ENCODE measurements at regions not wholly inside any gene's neighbourhood (a gene's known extent, or its start where the extent isn't known, plus 50 kb on each side); places are given as distances from the start of the nearest gene placed in this dataset.

DNA sequence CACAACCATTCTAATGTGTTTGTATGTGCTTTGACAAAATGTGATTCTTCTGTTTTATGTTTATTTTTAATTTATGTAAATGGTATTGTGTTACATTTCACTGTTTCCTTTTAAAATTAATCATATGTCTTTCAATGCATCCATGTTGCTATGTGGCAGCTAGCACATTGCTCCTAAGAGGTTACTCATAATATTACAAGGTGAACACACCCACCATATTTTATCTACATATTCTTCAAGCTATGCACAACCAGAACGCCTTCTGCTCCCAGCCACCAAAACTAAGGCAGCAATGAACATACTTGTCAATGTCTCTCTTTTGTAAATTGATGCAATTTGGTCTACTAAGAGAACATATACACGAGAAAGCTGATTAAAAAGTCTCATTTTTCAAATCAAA, 160.6 kb upstream of the OSR1 start:
- 87% methylated on average over 2 of the region's 2 CpGs for WGBS
- Histone ChIP-seq H3K9me3 (ENCODE audit: control insufficient read depth, low read length) (no peaks in the 10 kb centered on the region), H3K4me1 (ENCODE audit: control insufficient read depth, insufficient read depth, low read length) (no peaks in the 10 kb centered on the region), H3K27me3 (ENCODE audit: control insufficient read depth, insufficient read depth) (no peaks in the 10 kb centered on the region), H3K27ac (ENCODE audit: low read length) (no peak overlapping the region), H3K4me3 (ENCODE audit: low read length) (no peak overlapping the region)
- intact Hi-C loops (cut with DNase I): no loop called here
- ATAC-seq (no peak), DNase-seq (no peak)

DNA sequence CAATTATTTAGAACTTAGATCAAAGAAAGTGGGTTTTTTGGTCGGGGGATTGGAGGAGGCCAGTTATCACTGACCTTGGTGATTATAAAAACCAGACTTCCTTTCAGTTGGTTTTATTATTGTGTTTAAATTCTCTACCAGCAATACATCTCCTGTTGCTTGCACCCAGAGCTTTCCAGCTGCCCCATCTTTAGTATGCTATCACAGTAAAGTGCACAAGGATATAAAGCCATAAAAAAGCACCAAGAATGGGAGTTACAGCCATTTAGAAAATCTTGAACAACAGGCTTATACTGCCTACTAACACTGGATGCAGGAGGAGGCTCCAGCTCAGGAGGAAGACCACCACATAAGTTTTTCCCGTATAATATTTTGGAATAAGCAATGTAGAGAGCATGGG, 148.7 kb upstream of the OSR1 start:
- intact Hi-C loops (cut with DNase I): no loop called here
- WGBS: 81% methylated on average over 2 of the region's 2 CpGs
- H3K9me3 ChIP-seq (ENCODE audit: control insufficient read depth, low read length): no peaks in the 10 kb centered on the region
- DNase-seq (no peak), ATAC-seq (no peak)
- no peak overlapping the region for H3K27ac ChIP-seq (ENCODE audit: low read length)
- no peak overlapping the region for H3K4me3 ChIP-seq (ENCODE audit: low read length)
- H3K27me3 ChIP-seq (ENCODE audit: control insufficient read depth, insufficient read depth): no peaks in the 10 kb centered on the region
- no peaks in the 10 kb centered on the region for H3K4me1 ChIP-seq (ENCODE audit: control insufficient read depth, insufficient read depth, low read length)

DNA sequence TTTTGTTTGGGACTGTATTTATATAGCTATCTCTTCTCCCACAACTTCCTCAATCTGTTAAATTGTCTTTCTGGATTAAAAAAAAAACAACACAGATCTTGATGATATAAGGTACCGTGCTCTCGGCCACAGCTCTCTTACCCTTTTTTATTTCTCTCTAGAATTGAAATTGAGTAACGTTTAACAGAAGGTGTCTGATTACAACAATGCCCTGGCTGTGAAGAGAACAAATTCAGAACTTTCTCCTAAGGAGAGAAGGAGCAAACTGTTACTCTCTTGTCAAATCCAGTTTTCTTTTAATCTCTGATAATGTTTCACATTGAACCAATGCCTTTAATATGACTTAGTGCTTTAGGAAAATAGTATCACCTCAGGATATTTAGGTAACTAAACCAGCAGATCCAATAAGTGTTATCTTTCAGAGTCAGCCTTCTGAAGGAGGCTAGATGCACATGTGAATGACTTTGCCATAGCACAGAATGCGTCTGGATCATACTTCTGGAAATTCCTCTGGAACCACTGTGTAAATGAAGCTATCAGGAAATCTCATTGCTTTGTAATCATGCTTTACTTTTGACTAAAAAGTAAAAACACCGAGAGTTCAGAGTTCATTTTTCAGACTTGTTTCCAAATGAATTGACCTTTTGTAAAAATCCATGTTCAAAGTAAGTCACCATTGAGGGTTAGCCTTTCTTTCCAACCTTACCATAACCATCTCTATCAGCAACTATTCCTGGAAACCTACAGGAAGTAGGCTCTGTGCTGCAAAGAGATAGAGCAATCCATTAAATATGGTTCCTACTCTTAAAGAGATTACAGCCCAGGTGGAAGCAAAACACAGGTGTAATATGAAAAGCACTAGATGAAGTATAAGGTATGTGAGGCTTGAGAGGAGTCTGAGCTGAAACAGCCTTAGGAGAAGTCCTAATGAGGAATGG, 147.0 kb upstream of the OSR1 start:
- H3K27ac ChIP-seq (ENCODE audit: low read length): no peak overlapping the region
- H3K27me3 ChIP-seq (ENCODE audit: control insufficient read depth, insufficient read depth): no peaks in the 10 kb centered on the region
- no peak overlapping the region for H3K4me3 ChIP-seq (ENCODE audit: low read length)
- no peaks in the 10 kb centered on the region for H3K4me1 ChIP-seq (ENCODE audit: control insufficient read depth, insufficient read depth, low read length)
- ATAC-seq: no peak
- no peaks in the 10 kb centered on the region for H3K9me3 ChIP-seq (ENCODE audit: control insufficient read depth, low read length)
- WGBS: 35% methylated on average over 5 of the region's 5 CpGs
- DNase-seq: no peak
- intact Hi-C loops (cut with DNase I): no loop called here

DNA sequence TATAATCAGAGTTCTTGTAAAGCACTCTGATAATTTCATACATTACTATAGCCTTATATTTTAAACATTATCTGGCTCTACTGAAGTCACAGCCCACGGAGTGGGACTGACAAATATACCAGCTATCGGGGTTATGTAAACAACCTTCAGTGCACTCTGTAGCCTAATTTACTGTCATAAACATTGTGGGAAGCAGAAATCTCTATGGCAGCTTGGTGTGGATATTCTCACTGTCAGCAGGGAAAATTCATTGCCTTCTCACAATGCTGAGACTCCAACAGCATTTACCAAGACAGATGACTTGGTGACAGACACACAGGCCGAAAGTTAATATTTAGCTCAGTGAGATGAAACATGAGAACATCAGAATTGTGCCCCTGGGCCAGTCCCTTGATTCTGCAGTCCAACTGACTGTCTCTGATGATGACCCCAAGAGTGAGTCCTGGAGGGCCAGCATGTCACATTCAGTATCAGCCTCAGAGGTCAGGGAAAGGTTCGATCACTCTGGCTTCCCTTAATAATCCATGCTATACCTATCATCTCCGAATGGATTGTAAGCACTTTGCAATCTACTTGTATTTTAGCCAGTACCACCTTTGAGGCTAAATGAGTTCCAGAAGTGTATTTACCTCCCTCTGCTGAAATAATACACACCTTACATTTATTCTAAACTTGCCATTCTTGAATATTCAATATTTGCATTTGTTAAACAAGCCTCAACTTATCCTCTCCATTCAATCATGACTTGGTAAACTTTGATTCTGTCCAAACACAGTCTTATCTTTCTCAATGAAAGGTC, 146.2 kb upstream of the OSR1 start:
- WGBS: 64% methylated on average over 5 of the region's 5 CpGs
- ATAC-seq: no peak
- intact Hi-C loops (cut with DNase I): no loop called here

DNA sequence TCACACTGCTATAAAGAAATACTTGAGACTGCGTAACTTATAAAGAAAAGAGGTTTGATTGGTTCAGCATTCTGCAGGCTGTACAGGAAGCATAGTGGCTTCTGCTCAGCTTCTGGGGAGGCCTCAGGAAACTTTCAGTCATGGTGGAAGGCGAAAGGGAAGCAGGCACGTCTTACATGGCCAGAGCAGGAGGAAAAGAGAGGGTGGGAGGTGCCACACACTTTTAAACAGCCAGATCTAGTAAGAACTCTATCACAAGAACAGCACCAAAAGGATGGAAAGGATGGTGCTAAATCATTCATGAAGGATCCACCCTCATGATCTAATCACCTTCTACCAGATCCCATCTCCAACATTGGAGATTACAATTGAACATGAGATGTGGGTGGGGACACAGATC, 145.5 kb upstream of the OSR1 start:
- intact Hi-C loops (cut with DNase I): no loop called here
- Histone ChIP-seq H3K27ac (ENCODE audit: low read length) (no peak overlapping the region), H3K27me3 (ENCODE audit: control insufficient read depth, insufficient read depth) (no peaks in the 10 kb centered on the region), H3K4me3 (ENCODE audit: low read length) (no peak overlapping the region), H3K4me1 (ENCODE audit: control insufficient read depth, insufficient read depth, low read length) (no peaks in the 10 kb centered on the region), H3K9me3 (ENCODE audit: control insufficient read depth, low read length) (no peaks in the 10 kb centered on the region)
- WGBS: 86% methylated on average over 3 of the region's 3 CpGs
- DNase-seq (no peak), ATAC-seq (no peak)

More for the DNA sequence above, 146.2 kb upstream of the OSR1 start:
- Histone ChIP-seq H3K27me3 (ENCODE audit: control insufficient read depth, insufficient read depth) (no peaks in the 10 kb centered on the region), H3K4me1 (ENCODE audit: control insufficient read depth, insufficient read depth, low read length) (no peaks in the 10 kb centered on the region), H3K9me3 (ENCODE audit: control insufficient read depth, low read length) (no peaks in the 10 kb centered on the region), H3K27ac (ENCODE audit: low read length) (no peak overlapping the region), H3K4me3 (ENCODE audit: low read length) (no peak overlapping the region)
- DNase-seq: no peak

DNA sequence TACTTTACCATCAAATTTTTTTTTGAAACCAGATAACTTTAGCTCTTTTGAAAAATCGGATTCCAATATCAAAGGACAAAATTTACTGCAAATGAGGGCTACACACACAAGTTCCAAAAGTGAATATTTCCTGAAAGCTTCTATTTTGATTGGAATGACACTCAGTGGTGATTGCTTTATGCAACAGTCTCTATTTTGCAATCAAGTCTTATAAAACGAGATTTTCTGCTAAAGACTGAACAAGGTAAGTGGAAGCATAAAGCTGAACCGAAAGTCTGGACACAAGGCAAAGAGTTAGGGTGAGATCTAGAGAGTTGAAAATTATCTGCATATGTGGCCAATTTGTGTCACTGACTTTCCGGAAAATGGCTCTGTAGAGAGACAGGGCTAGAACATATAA, 145.0 kb upstream of the OSR1 start:
- Histone ChIP-seq H3K4me1 (ENCODE audit: control insufficient read depth, insufficient read depth, low read length) (no peaks in the 10 kb centered on the region), H3K27ac (ENCODE audit: low read length) (no peak overlapping the region), H3K27me3 (ENCODE audit: control insufficient read depth, insufficient read depth) (no peaks in the 10 kb centered on the region), H3K4me3 (ENCODE audit: low read length) (no peak overlapping the region), H3K9me3 (ENCODE audit: control insufficient read depth, low read length) (no peaks in the 10 kb centered on the region)
- 90% methylated on average over 4 of the region's 4 CpGs for WGBS
- intact Hi-C loops (cut with DNase I): no loop called here
- ATAC-seq (no peak), DNase-seq (no peak)

DNA sequence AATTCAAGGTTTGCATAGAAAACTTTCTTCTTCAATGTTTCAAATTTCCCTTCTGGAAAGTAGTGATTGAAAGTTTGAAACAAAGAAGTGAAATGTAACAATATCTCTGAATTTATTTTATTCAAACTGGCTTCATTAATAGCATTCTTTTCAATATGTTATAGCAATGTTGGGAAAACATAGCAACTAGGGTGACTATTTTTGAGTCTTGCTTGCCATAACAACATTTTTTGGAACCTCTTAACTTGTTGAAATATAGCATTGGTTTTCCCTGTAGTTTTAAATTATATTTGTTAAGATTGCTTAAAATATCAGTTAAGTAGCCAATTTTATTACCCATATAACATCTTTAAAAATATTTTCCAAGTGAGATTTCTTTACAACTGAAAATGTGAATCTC, 141.7 kb upstream of the OSR1 start:
- DNase-seq (no peak), ATAC-seq (no peak)
- Histone ChIP-seq H3K4me1 (ENCODE audit: control insufficient read depth, insufficient read depth, low read length) (no peaks in the 10 kb centered on the region), H3K27ac (ENCODE audit: low read length) (no peak overlapping the region), H3K27me3 (ENCODE audit: control insufficient read depth, insufficient read depth) (no peaks in the 10 kb centered on the region), H3K9me3 (ENCODE audit: control insufficient read depth, low read length) (no peaks in the 10 kb centered on the region), H3K4me3 (ENCODE audit: low read length) (no peak overlapping the region)
- intact Hi-C loops (cut with DNase I): no loop called here

DNA sequence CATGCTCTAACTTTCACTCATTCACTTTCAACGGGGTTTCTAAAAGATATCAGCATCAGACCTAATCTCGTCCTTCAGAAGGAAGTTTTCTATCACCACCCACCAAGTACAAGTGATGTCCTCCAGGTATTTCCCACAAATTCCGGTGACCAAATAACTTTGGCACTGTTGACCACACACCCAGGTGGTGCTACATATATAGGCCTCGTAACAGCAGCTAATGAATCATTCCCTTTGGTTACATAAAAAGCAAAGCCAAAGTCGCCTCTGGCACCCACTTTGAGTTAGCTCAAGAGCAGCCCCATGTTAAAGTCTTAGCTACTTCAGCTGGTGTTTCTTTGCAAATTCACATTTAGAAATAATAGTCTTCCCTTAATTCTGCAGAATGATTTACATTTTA, 138.2 kb upstream of the OSR1 start:
- intact Hi-C loops (cut with DNase I): no loop called here
- Histone ChIP-seq H3K9me3 (ENCODE audit: control insufficient read depth, low read length) (no peaks in the 10 kb centered on the region), H3K27ac (ENCODE audit: low read length) (no peak overlapping the region), H3K4me1 (ENCODE audit: control insufficient read depth, insufficient read depth, low read length) (no peaks in the 10 kb centered on the region), H3K4me3 (ENCODE audit: low read length) (no peak overlapping the region), H3K27me3 (ENCODE audit: control insufficient read depth, insufficient read depth) (no peaks in the 10 kb centered on the region)
- DNase-seq (no peak), ATAC-seq (no peak)
- 66% methylated on average over 5 of the region's 5 CpGs for WGBS

DNA sequence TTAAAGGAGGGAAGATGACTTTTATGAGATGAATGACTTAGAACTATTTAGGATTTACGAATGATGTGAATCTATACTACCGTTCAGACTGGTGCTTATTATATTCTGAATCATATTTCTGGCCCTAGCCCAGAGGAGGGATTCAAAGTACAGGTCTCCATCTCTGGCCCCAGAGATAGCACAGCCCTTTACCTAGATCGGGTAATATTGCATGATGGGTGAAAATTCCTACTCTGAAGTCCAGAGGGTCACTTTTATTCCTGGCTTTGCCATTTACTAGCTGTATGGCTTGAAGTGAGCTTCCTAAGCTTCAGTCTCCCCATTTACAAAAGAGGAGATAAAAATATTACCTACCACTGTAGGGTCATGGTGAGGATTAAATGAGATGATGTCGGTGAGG, 135.8 kb upstream of the OSR1 start:
- intact Hi-C loops (cut with DNase I): no loop called here
- DNase-seq (no peak), ATAC-seq (no peak)
- Histone ChIP-seq H3K4me1 (ENCODE audit: control insufficient read depth, insufficient read depth, low read length) (no peaks in the 10 kb centered on the region), H3K27me3 (ENCODE audit: control insufficient read depth, insufficient read depth) (no peaks in the 10 kb centered on the region), H3K4me3 (ENCODE audit: low read length) (no peak overlapping the region), H3K9me3 (ENCODE audit: control insufficient read depth, low read length) (no peaks in the 10 kb centered on the region), H3K27ac (ENCODE audit: low read length) (no peak overlapping the region)
- WGBS: 81% methylated on average over 4 of the region's 4 CpGs

DNA sequence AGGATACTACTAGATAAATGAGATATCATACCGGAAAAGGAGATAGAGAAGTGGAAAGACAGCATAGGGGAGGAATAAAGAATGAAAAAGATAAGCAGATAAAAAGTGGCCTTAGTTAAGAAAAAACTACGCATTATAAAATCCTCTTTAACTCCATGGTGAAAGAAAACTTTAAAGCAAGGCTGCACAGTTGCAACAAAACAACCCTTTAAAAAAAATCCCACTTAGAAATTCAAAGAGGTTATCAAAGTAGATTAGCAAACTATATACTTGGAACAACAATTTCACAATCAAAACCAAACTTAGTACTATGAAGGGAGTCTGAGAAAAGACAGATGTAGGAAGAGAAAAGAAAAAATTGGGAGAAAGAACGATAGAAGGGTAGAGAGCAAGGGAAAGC, 133.4 kb upstream of the OSR1 start:
- Histone ChIP-seq H3K4me3 (ENCODE audit: low read length) (no peak overlapping the region), H3K4me1 (ENCODE audit: control insufficient read depth, insufficient read depth, low read length) (no peaks in the 10 kb centered on the region), H3K9me3 (ENCODE audit: control insufficient read depth, low read length) (no peaks in the 10 kb centered on the region), H3K27me3 (ENCODE audit: control insufficient read depth, insufficient read depth) (no peaks in the 10 kb centered on the region), H3K27ac (ENCODE audit: low read length) (no peak overlapping the region)
- DNase-seq (no peak), ATAC-seq (no peak)
- intact Hi-C loops (cut with DNase I): no loop called here
- WGBS: 53% methylated on average over 3 of the region's 3 CpGs

DNA sequence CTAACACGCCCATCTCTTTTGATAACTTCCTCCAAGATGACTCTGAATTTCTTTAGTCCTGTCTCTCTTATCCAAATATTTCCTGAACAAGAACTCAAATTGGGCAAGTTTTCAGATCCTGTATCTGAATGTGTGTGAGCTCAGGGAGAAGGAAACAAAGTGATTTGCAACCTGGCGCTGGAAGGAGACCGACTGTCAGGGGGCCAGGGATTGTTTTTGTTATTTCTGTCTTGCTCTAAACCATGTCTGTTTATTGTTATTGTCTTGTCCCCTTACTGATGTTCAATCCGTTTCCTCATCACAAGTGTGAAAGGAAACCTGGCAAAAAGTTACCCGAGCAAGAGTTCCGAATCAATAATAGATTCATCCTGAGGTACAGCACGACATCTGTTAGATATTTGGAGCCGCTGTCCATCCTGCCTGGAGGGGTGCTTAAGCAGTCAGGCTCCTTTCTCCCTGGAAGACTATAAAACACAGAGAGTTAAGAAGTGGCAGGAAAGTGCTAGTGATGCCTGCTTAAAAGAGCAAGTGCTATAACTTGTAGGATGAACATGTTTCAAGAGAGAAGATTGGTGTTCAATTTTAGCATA, 132.5 kb upstream of the OSR1 start:
- no peaks in the 10 kb centered on the region for H3K4me1 ChIP-seq (ENCODE audit: control insufficient read depth, insufficient read depth, low read length)
- intact Hi-C loops (cut with DNase I): no loop called here
- 40% methylated on average over 8 of the region's 8 CpGs for WGBS
- no peak overlapping the region for H3K4me3 ChIP-seq (ENCODE audit: low read length)
- H3K27ac ChIP-seq (ENCODE audit: low read length): no peak overlapping the region
- no peaks in the 10 kb centered on the region for H3K27me3 ChIP-seq (ENCODE audit: control insufficient read depth, insufficient read depth)
- H3K9me3 ChIP-seq (ENCODE audit: control insufficient read depth, low read length): no peaks in the 10 kb centered on the region
- ATAC-seq (no peak), DNase-seq (no peak)

Measured in right cardiac atrium (tissue), 5 donors.